NCI-H1417 (cell line): ENCODE measurements at regions not wholly inside any gene's neighbourhood (a gene's known extent, or its start where the extent isn't known, plus 50 kb on each side); places are given as distances from the start of the nearest gene placed in this dataset.

Experiments used
- DNase-seq, 3 experiments: peaks; one replicate each; lab custom pipeline; 2025; lab: John Stamatoyannopoulos, UW

- no peak for DNase-seq
Observed at GRCh38 chr3:459311-459670, 262.7 kb downstream of the CHL1 start.

GRCh38 chr3:461006-461405 lies 264.4 kb downstream of the CHL1 start:
- no peak for DNase-seq

GRCh38 chr3:462851-463250 lies 266.3 kb downstream of the CHL1 start:
- no peak for DNase-seq

GRCh38 chr3:463252-464192 lies 267.0 kb downstream of the CHL1 start:
- DNase-seq, result no peak

DNA sequence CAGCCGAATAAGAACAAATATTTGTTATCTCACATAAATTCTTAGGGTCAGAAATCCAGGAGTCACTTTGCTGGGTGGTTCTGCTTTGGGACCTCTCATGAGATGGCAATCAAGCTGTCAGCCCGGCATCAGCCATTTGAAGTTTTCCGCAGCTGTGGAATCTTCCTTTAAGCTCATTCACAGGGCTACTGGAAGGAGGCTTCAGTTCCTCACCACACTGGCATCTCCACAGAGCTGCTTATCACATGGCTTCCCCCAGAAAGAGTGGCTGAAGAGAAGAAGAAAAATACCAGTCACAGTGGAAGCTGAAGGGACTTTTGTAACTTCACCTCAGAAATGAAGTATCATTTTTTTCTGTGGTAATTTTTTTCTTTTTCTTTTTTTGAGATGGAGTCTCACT lies 267.7 kb downstream of the CHL1 start:
- DNase-seq, result no peak

- DNase-seq, result peak in 1 of 3 experiments; percentile 8
Observed at GRCh38 chr3:468172-468571, 271.6 kb downstream of the CHL1 start.

DNA sequence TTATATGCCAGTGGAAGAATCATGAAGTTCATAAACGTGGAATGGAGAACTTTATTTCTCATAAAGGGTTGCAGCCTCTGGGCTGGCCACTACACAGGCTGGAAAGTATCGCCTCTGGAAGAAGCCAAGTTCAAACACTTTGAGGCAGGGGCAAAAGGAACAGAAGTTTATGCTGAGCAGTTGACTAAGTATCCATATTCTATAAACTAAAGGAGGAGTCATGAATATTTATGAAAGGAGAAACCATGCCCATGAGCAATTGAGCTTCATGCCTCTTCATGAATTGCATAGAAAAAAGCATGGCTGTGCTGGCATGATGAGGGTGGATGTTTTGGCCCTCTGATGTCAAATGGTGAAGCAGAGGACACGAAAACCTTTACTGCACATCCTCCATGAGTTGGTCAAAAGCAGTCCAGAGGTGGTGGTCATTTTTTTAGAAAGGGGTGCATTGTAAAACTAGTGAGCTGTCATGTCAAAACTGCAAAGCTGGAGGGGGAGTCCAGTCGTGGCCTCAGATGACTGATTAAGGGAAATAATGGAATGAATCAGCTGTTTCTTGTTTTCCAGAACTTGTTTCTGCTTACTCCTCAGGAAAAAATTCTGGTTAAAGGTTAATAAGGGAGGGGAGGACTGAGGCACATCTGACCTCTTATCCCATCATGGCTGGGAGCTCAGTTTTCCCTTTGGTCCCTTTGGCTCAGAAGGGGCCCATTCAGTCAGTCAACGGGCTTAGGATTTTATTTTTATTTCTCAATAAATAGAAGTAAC lies 276.7 kb downstream of the CHL1 start:
- no peak for DNase-seq

DNA sequence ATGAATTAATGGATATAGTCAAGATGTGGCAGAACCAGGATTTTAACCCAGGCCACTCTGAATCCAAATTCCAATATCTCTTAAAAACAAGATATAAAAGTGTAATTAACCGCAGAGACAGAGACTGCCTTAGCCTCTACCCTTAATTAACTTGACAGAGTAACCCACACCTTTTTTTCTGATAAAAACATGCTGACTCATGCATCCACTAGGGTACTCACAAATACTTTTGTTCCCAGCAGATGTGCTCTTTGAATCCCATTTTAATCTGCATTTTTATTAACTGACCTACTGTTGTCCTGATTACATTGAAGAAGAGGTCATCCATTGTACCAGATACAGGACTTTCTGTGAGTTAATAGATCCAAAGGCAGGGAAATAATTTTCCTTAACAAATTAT lies 278.3 kb downstream of the CHL1 start:
- no peak for DNase-seq

GRCh38 chr3:480070-480469 lies 283.5 kb downstream of the CHL1 start:
- DNase-seq, result no peak

GRCh38 chr3:481111-481510 lies 284.5 kb downstream of the CHL1 start:
- DNase-seq, result no peak

DNA sequence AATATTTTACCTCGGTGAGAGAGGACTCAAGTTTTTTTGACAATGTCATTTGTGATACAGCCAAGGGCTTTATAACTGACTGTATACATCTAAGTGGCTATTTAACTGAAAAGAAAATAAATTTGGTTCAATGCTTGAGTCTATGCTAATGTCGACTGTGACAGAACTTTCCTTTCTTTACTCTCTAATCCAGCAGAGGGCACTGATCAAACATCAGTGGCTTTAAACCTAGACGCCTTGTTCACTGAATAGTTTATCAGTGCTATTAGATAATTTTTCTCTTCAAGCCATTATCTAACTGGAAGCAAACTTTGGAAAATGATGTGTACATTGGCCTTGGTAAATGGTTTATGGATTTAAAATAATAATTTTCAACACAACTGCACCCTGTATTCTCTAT lies 285.1 kb downstream of the CHL1 start:
- peak in 2 of 3 experiments; percentile 16 to 17 for DNase-seq

GRCh38 chr3:482479-482878 lies 285.9 kb downstream of the CHL1 start:
- no peak for DNase-seq

- DNase-seq, result no peak
Observed at GRCh38 chr3:484341-484740, 287.8 kb downstream of the CHL1 start.

- DNase-seq, result no peak
Observed at GRCh38 chr3:487614-488013, 291.1 kb downstream of the CHL1 start.

- DNase-seq, result no peak
Observed at GRCh38 chr3:492586-493316, 296.2 kb downstream of the CHL1 start.

GRCh38 chr3:494190-494589 lies 297.6 kb downstream of the CHL1 start:
- no peak for DNase-seq

DNA sequence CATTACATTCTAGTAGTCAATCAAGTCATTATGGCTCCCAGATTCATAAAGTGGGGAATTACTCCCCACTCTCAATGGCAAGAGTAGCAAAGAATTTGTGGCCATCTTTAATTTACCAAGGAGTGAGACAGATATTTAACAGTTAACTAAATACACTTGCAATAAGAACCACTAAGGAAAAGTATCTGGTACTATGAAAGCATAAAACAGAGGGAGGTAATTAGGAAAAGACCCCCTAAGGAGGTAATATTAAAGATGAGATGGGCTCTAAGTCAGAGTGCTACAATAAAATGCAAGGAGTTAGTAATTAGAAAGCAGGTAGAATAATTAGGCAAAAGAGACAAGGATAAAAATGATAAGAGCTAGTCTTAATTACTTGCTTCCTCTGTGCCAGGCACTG lies 301.9 kb downstream of the CHL1 start:
- DNase-seq, result no peak

DNA sequence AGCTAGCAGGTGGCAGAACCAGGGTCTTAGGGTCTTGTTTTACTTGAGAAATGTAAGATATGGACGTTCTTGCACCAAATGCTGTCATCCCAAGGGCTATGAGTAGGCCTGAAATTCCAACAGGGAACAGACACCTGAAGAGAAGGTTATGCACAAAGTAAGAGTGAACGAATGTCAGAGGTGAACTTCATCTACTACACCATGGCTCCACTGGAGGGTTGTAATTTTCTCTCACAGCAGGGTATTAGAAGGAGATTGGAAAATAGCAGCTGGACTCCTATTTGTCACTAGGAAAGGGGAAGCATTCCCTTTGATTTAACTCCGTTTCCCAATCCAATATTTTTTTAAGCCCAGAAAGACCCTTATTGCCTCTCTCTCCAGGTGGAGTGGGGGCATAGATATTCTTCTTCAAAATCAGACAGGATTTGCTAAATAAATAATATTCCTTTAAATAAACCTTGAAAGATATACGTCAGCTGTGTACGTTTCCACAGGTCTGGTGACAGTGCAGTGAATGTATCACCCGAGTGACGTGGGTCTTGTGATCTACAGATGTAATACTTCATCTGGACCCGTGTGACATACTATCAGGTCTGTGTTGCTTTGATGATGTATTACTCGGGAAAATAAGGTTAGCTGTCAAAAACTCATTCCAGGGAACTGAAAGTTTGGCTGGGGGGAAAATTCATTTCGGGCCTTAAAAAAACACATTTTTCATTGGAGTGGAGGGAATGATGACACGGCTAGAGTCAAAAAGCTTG lies 302.6 kb downstream of the CHL1 start:
- DNase-seq, result no peak

DNA sequence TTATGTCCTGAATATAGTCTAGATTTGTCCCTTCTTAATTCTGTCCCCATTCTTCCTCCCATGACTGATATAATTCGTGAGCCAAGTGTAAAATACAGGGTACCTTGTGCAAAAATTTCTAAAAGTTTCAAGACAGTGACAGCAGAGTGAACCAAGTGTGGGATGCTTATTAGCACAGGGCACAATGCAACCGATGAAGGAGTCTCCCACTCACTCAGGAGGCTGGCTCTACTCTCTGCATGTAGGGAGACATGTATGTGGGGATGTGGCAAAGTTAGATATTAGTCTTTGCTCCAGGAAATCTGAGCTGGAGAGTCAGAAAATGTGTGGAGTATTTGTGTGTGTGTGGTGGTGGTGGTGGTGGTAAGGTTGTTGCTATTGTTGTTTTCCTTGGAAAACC lies 305.9 kb downstream of the CHL1 start:
- no peak for DNase-seq

DNA sequence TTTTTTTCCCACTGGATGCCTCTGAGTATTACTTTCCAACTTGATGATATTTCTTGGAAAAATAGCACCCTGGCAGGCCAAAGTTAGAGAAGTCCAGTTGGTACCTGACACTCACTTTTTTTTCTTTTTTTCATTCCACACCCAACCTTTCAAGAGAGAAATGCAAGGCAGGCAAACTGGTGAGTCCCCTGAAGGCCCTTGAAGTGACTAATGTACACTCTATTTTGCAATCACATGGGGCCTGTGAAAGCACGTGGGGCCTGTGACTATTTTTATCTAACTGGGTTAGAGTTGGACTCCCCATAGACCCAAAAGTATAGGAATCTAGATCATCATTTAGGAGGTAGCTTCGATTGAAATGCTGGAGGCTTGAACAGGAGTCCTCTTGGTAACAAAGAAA lies 316.7 kb downstream of the CHL1 start:
- DNase-seq, result no peak

DNA sequence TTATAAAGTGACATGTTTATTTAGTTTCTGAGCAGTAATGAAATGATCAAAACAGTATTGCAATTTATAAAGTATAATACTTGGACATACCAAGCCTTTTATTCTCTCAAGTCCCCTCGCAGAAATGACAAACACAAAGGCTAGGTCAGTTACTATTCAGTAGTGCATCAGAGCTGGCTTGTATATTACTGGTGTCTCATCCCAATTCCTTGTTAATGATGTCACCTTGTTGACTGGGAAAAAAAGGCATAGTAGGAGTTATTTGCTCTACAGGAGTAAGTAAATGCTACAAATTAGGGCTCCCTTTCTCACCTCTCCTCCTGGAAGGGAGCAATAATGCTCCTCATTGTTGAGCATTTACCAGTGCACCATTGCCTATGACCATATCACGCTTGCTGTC lies 317.6 kb downstream of the CHL1 start:
- DNase-seq, result no peak

- no peak for DNase-seq
Observed at GRCh38 chr3:519026-519425, 322.5 kb downstream of the CHL1 start.
